D721Med (cell line): ENCODE measurements at regions not wholly inside any gene's neighbourhood (a gene's known extent, or its start where the extent isn't known, plus 50 kb on each side); places are given as distances from the start of the nearest gene placed in this dataset.

Experiments
- DNase-seq: peaks from one replicate; pipeline ENCODE4 v3.0.0; 2011; ENCODE audit warnings: low spot score; ENCODE audit not compliant: insufficient read length
- FAIRE-seq: peaks from 2 replicates; lab custom pipeline; 2011; peaks lifted over from hg19 to GRCh38; lab: Jason Lieb, UNC
- CTCF ChIP-seq: IDR thresholded peaks from 2 replicates; pipeline ENCODE4 v1.5.1; 2012; ENCODE audit warnings: mild to moderate bottlenecking, control low read depth; ENCODE audit not compliant: insufficient read depth; ENCODE audit errors: missing control alignments

GRCh38 chr1:5750186-5751162 is 241.8 kb downstream of the NPHP4 start:
- no peak for DNase-seq
- FAIRE-seq, result no peak
- TF ChIP-seq CTCF, result no peak

DNA sequence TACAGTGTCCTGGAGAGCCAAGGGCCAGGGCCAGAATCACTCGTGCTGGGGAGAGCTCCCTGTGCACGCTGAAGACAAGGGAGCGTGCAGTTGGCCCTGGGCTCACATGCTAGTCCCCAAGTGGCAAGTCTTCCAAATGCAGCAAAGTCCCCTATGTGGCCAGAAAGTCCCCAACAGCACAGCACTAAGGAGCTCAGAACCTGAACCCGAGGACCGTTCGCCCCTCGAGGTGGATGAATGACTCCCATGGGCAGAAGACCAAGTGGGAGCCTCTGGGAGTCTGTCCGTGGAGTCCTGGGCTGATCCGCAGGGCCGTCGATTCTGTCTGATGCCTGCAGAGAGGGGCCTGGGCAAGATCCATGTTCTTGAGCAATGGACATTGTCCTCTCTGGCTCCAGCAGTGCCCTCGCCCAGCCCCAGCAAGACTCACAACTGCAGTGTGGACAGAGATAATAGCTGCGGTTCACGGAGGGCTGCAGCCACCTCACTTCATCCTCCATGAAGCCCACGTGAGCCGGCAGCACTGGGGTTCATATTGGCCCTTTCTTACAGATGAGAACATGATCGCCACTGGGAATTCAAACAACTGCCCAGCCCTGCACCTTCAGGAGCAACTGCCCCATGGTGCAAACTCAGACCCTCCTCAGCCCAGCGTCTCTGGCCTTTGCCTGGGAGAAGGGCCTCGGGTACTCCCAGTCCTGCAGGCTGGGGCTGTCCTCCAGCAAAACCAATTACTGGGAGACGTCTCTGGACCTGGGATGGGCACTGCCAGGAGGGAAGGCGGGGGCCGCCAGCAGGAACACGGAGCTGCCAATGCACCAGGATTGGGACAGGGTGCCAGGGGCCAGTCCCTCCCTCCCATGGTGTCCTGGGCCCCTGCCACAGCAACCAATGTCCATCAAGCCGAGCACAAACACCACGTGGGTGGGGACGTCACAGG is 243.7 kb downstream of the NPHP4 start:
- FAIRE-seq, result no peak
- no peak for TF ChIP-seq CTCF
- DNase-seq, result no peak

- no peak for DNase-seq
- no peak for FAIRE-seq
- no peak for TF ChIP-seq CTCF
These were observed 244.6 kb downstream of the NPHP4 start for GRCh38 chr1:5747426-5748285.

GRCh38 chr1:5746611-5747425 is 245.4 kb downstream of the NPHP4 start:
- no peak for DNase-seq
- no peak for TF ChIP-seq CTCF
- FAIRE-seq, result no peak

- DNase-seq, result peak; percentile 63
- peak; percentile 87 for TF ChIP-seq CTCF
These were observed 246.2 kb downstream of the NPHP4 start for GRCh38 chr1:5745800-5746610.

More at GRCh38 chr1:5745800-5746610, 246.2 kb downstream of the NPHP4 start:
- FAIRE-seq, result no peak
